ENCODE measurements at regions not wholly inside any gene's neighbourhood (a gene's known extent, or its start where the extent isn't known, plus 50 kb on each side); places are given as distances from the start of the nearest gene placed in this dataset.

- H3K4me1 ChIP-seq, result no peaks in the 10 kb centered on the region
- DNase-seq (ENCODE audit: low spot score in 2 of 2), result no peak
- no peaks in the 10 kb centered on the region for H3K36me3 ChIP-seq
- no peak for TF ChIP-seq EP300 (IDR thresholded peaks at IDR 0.05)
- TF ChIP-seq, protein P1, sequence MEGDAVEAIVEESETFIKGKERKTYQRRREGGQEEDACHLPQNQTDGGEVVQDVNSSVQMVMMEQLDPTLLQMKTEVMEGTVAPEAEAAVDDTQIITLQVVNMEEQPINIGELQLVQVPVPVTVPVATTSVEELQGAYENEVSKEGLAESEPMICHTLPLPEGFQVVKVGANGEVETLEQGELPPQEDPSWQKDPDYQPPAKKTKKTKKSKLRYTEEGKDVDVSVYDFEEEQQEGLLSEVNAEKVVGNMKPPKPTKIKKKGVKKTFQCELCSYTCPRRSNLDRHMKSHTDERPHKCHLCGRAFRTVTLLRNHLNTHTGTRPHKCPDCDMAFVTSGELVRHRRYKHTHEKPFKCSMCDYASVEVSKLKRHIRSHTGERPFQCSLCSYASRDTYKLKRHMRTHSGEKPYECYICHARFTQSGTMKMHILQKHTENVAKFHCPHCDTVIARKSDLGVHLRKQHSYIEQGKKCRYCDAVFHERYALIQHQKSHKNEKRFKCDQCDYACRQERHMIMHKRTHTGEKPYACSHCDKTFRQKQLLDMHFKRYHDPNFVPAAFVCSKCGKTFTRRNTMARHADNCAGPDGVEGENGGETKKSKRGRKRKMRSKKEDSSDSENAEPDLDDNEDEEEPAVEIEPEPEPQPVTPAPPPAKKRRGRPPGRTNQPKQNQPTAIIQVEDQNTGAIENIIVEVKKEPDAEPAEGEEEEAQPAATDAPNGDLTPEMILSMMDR (IDR thresholded peaks at IDR 0.05), result no peak
- H3K4me3 ChIP-seq, result no peak overlapping the region
- WGBS, 2 donors, result 83 to 91% methylated on average over 2 of the region's 2 CpGs
- no peaks in the 10 kb centered on the region for H3K27me3 ChIP-seq
- no peaks in the 10 kb centered on the region for H3K9me3 ChIP-seq
- H3K27ac ChIP-seq, result no peak overlapping the region
These were observed 124.3 kb upstream of the TSHZ2 start for GRCh38 chr20:52847731-52848359.

DNA sequence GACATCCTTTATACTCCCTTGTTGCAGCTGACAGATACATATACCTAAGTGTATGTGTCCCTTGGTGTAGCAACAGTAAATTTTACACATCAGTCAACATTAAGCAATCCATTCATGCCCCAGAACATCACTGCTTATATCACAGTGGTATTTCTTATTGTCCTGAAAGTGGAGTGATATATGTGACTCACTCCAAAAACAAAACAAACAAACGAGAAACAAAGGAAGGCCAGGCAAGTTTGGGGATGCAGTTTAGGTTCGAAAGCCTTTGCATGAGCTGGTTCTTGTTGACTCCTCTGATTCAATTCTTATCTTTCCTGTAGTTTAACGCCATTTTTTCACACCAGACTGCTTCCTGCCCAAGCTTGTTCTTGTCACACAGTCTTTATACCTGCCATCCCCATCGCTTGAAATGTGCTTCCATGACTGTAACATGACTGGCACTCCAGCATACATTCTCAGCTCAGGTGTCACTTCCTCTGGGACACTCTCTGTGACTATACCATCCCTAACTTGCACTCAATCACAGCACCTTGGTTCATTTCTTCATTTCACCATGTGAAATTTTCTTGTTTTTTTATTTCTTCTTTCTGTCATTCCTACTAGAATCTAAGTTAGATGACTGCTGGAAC is 125.0 kb upstream of the TSHZ2 start:
- DNase-seq (ENCODE audit: low spot score in 2 of 2), result no peak
- Histone ChIP-seq H3K4me3 (no peak overlapping the region), H3K27ac (no peak overlapping the region), H3K9me3 (no peaks in the 10 kb centered on the region), H3K4me1 (no peaks in the 10 kb centered on the region), H3K27me3 (no peaks in the 10 kb centered on the region), H3K36me3 (no peaks in the 10 kb centered on the region)
- 75 to 78% methylated on average over 4 of the region's 4 CpGs for WGBS, 2 donors
- TF ChIP-seq POLR2A (IDR thresholded peaks at IDR 0.05) (no peak), EP300 (IDR thresholded peaks at IDR 0.05) (no peak)

- H3K27me3 ChIP-seq, result no peaks in the 10 kb centered on the region
- no peak overlapping the region for H3K27ac ChIP-seq
- H3K36me3 ChIP-seq, result no peaks in the 10 kb centered on the region
- H3K4me1 ChIP-seq, result no peaks in the 10 kb centered on the region
- no peak for TF ChIP-seq POLR2A (IDR thresholded peaks at IDR 0.05)
- H3K9me3 ChIP-seq, result no peaks in the 10 kb centered on the region
- H3K4me3 ChIP-seq, result no peak overlapping the region
- DNase-seq (ENCODE audit: low spot score in 2 of 2), result no peak
These were observed 127.1 kb upstream of the TSHZ2 start for GRCh38 chr20:52845044-52845443.

GRCh38 chr20:52843425-52843824 is 128.7 kb upstream of the TSHZ2 start:
- H3K36me3 ChIP-seq, result no peaks in the 10 kb centered on the region
- H3K4me1 ChIP-seq, result no peaks in the 10 kb centered on the region
- no peaks in the 10 kb centered on the region for H3K27me3 ChIP-seq
- 79 to 81% methylated on average over 5 of the region's 5 CpGs for WGBS, 2 donors
- no peaks in the 10 kb centered on the region for H3K9me3 ChIP-seq
- no peak for DNase-seq (ENCODE audit: low spot score in 2 of 2)
- TF ChIP-seq, protein P1 (IDR thresholded peaks at IDR 0.05), result no peak
- TF ChIP-seq POLR2A (IDR thresholded peaks at IDR 0.05) (no peak), EP300 (IDR thresholded peaks at IDR 0.05) (no peak)
- no peak overlapping the region for H3K4me3 ChIP-seq
- no peak overlapping the region for H3K27ac ChIP-seq

GRCh38 chr20:52841003-52841402 is 131.2 kb upstream of the TSHZ2 start:
- no peaks in the 10 kb centered on the region for H3K9me3 ChIP-seq
- H3K36me3 ChIP-seq, result no peaks in the 10 kb centered on the region
- no peak for DNase-seq (ENCODE audit: low spot score in 2 of 2)
- no peaks in the 10 kb centered on the region for H3K27me3 ChIP-seq
- TF ChIP-seq, protein P1 (IDR thresholded peaks at IDR 0.05), result no peak
- TF ChIP-seq POLR2A (IDR thresholded peaks at IDR 0.05) (no peak), EP300 (IDR thresholded peaks at IDR 0.05) (no peak)
- no peak overlapping the region for H3K4me3 ChIP-seq
- 67 to 71% methylated on average over 3 of the region's 3 CpGs for WGBS, 2 donors
- no peaks in the 10 kb centered on the region for H3K4me1 ChIP-seq
- H3K27ac ChIP-seq, result no peak overlapping the region

GRCh38 chr20:52840041-52840440 is 132.1 kb upstream of the TSHZ2 start:
- no peak for DNase-seq (ENCODE audit: low spot score in 2 of 2)
- WGBS, 2 donors, result 91 to 96% methylated on average over 4 of the region's 4 CpGs
- no peak overlapping the region for H3K4me3 ChIP-seq
- H3K9me3 ChIP-seq, result no peaks in the 10 kb centered on the region
- no peak overlapping the region for H3K27ac ChIP-seq
- H3K27me3 ChIP-seq, result no peaks in the 10 kb centered on the region
- H3K4me1 ChIP-seq, result no peaks in the 10 kb centered on the region
- H3K36me3 ChIP-seq, result no peaks in the 10 kb centered on the region
- TF ChIP-seq POLR2A (IDR thresholded peaks at IDR 0.05) (no peak), EP300 (IDR thresholded peaks at IDR 0.05) (no peak)
- TF ChIP-seq, protein P1 (IDR thresholded peaks at IDR 0.05), result no peak

All from tibial nerve (tissue), 4 donors.